Stimulated activated CD8-positive, alpha-beta memory T cell treated with anti-CD3 and anti-CD28 coated beads, Interleukin-7, amount 100 ng/mL, for 24 hours (primary cell): ENCODE measurements at regions not wholly inside any gene's neighbourhood (a gene's known extent, or its start where the extent isn't known, plus 50 kb on each side); places are given as distances from the start of the nearest gene placed in this dataset.
"Not testable (repeated sequence)": the region's sequence is repeated elsewhere in the genome, so short reads cannot be mapped to it uniquely, and the experiment has no call there.

Experiments
- DNase-seq: peaks from one replicate; pipeline ENCODE4 v3.0.0-alpha.2; 2020; ENCODE audit warnings: low read depth

DNA sequence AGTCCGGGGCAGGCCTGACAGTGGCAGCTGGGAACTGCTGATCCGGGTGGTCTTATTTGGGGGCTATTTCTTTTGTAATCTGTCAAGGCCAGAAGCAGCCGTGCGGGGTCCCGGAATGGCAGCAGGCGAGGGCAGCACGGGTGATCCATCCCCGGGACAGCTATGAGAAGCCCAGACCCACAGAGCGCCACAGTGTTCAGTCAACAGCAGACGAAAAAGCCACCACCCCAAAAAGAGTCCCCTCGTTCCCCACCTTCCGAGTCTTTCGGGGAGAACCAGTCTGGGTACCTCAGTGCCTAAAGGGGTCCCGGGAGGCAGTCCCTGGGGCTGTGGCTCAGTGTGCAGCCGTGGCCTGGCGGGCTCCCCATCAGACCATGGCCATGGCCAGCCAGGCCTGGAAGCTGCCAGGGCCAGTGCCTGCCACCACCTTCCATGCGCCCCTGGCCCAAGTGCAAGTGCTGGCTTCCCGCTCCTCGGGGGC, 125.1 kb upstream of the KCTD7 start:
- DNase-seq: no peak

DNA sequence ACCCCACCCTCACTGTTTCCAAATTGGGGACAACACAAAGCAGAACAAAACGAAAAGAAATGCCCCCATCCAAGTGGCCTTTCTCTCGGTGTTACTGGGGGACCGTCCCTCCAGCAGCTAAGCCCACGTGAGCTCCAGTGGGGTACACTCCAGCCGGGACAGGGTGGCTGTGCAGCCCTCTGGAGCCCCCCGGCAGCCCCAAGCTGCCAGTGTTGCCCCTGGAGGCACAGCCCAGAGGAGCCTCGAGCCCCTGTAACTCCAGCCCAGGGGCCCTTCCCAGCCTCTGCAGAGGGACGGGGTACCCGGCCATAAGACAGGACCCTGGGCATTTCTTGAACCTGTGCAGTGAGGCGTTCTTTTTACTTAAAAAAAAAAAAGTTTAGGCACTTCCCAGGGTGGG, 124.5 kb upstream of the KCTD7 start:
- no peak for DNase-seq

GRCh38 chr7:66505009-66505408, 123.7 kb upstream of the KCTD7 start:
- DNase-seq: no peak

DNA sequence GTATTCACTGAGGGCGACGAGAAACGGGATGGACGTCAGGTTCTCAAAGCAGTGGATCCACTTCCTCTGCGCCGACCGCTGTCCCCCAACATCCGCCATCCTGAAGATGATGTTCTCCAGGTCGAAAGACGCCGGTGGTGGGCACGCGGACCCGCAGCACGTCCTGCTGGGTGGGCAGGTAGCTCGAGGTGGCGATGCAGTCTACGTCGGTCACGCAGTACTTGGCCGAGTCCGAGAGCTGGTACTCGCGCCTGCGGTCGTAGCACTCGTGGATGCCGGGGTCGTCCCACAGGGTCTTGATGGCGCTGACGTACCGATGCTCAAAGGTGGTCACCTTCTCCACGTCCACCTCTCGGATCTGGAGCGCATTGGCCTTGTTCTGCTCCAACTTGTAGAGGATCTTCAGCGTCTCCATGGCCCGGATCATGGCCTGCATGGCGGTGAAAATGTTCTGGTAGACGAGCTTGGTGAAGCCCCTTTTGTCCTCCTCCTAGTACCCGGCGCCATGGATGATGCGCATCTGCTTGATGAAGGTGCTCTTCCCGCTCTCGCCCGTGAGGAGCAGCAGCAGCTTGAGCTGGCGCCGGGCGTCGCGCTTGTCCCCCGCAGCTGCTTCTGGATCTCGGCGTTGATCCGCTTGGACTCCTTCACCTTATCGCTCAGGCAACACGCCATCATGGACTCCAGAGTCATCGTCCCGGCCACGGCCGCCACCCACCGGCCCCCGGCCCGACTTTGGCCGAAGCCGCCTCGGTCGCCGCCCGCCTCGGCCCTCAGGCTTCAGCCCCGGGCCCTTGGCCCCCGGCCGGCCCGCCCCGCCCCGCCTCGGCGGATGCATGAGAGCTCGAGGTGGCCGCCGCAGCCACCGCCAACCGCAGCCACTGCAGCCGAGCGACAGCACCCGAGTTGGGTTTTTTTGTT, 122.9 kb upstream of the KCTD7 start:
- DNase-seq: no peak

- DNase-seq: not testable (repeated sequence)
Observed at GRCh38 chr7:66506703-66507102, 122.0 kb upstream of the KCTD7 start.

GRCh38 chr7:66507764-66508296, 120.9 kb upstream of the KCTD7 start:
- no peak for DNase-seq

GRCh38 chr7:66508431-66508830, 120.2 kb upstream of the KCTD7 start:
- no peak for DNase-seq

DNA sequence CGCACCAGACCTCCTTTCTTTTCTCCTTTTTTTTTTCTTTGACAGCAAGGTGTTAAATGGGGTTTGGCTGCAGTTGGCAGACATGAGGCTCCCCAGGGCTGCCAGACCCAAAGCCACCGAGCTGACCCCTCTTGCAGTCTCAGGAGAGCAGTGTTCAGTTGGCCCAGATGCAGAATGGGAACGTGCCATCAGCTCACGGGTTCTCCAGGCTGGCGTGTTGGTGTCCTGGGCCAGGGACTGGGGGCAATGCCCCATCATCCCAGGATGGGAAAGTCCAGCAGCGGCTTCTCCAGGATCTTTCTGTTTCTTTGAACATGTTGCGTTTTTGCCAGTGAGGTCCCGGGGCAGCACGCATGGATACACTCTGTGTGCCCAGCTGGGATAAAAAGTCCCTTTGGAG, 114.6 kb upstream of the KCTD7 start:
- DNase-seq: no peak

DNA sequence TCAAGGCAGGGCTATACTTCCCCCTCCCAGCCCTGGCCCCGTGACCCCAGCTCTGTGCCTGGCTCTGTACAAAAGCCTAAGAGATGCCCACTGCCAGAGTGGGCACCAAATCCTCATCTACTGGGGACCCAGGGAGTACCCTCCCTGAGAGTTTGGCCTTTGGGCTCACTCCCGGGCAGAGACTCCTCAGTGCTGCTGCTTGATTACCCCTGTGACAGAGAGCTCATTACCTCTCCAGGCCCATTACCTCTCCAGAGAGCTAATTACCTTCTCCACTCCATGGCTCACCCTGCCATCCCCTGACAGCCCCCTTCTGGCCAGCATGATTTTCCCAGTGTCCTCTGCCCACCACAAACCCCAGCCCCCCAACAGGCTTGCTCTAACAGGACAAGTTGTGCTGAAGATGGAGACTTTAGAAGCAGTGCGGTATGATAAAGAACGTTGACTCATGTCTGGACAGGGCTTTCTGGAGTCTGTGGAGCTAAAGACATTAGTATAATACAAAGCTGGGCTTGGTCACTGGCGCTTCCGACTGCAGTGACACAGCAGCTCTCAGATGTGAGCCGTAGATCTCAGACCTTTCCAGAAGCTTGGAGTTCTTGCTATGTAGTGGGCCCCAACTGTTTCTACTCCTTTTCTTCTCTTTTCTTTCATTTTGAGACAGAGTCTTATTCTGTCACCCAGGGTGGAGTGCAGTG, 111.3 kb upstream of the KCTD7 start:
- no peak for DNase-seq

GRCh38 chr7:66518151-66518691, 110.5 kb upstream of the KCTD7 start:
- DNase-seq: no peak

GRCh38 chr7:66521675-66522074, 107.0 kb upstream of the KCTD7 start:
- DNase-seq: no peak

- no peak for DNase-seq
Observed at GRCh38 chr7:66522518-66522917, 106.2 kb upstream of the KCTD7 start.

- DNase-seq: no peak
Observed at GRCh38 chr7:66523409-66523808, 105.3 kb upstream of the KCTD7 start.

GRCh38 chr7:66524738-66525137, 103.9 kb upstream of the KCTD7 start:
- no peak for DNase-seq

- DNase-seq: not testable (repeated sequence)
Observed at GRCh38 chr7:66526782-66527181, 101.9 kb upstream of the KCTD7 start.

DNA sequence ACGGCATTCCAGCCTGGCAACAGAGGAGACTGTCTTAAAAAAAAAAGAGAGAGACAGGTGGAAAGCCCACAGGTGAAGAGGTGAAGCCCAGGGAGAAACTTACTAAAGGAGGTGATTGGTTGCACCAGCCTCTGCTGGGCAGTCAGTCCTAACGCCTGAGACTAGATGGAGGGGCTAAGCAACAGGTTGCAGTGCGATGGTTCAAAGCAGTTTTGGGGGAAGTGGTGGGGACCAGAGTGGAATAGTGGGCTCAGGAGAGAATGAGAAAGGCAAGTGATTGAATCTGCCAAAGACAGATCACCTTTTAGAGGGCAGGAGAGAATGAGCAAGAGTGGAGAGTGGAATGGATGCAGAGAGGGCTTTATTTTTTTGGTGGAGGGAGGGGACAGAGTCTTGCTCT, 100.0 kb upstream of the KCTD7 start:
- DNase-seq: no peak

DNA sequence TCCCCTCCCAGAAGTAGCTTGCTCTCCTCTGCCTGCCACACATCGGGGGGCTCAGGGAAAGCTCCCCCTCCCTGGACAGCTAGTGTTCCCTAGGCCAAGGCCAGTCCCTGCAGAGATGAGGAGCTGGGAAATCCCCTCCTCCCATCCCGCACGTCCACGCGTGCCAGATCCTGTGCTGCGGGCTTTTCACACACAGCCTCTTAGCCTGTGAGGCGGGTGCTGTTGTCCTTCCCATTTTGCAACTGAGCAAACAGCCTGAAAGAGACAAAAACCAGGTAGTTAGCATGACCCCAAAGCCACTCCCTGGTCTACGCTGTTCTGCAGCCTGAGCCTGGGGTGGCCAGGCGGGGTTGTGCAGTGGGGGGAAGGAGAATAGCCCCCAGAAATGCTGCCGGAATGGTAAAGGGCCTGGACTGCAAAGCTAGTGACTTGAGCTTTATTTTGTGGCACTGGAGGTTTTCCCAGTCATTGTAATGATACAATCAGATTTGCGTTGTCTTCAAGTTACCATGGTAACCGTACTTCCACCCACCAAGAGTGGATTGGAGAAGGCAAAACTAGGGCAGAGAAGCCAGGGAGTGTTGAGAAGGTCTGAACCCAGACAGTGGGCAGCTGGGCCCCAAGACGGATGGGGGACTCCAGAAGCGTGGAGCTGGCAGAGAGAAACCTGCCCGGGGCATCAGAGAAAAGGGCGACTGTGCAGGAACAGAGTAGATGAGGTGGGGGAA, 98.6 kb upstream of the KCTD7 start:
- no peak for DNase-seq

- no peak for DNase-seq
Observed at GRCh38 chr7:66535414-66536329, 93.0 kb upstream of the KCTD7 start.

- DNase-seq: no peak
Observed at GRCh38 chr7:66537380-66537779, 91.3 kb upstream of the KCTD7 start.

DNA sequence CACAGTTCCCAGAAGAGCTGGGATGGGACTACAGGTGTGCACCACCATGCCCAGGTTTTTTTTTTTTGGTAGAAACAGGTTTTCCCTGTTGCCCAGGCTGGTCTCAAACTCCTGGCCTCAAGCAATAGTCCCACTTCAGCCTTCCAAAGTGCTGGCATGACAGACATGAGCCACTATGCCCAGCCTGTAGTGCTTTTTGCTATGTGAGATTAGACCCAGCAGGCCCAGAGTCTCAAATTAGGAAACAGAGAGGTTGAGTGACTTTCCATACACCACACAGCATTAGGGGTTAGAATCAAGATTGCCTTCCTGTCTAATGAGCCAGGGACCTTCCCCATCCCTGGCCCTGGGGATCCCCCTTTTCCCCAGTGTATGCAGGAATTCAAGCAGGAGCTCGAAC, 90.8 kb upstream of the KCTD7 start:
- no peak for DNase-seq

DNA sequence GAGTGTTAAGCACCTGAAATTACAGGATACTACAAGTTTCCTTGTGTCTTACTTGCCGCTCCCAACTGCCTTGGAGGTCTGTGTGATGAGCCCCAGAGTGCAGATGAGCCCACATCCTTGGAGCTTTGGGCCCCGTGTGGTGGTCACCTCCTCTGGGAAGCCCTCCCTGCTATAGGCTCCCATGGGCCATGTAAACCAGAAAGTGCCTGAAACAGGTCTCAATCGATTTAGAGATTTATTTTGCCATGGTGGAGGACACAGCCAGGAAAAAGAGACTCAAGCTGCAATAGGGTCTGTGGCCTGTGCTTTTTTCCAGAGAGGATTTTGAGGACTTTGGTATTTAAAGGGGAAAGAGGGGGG, 89.4 kb upstream of the KCTD7 start:
- DNase-seq: no peak
